ENCODE measurements at regions not wholly inside any gene's neighbourhood (a gene's known extent, or its start where the extent isn't known, plus 50 kb on each side); places are given as distances from the start of the nearest gene placed in this dataset.

- no peak for TF ChIP-seq CHD7 (IDR thresholded peaks at IDR 0.05; ENCODE audit: insufficient replicate concordance, low read length)
- no peak for TF ChIP-seq JUND (IDR thresholded peaks at IDR 0.05; ENCODE audit: low read length)
- TF ChIP-seq SUZ12 (IDR thresholded peaks at IDR 0.05; ENCODE audit: low read length): no peak
Measured at GRCh38 chr4:13084210-13084609, 399.9 kb downstream of the RAB28 start (continued).
